ENCODE measurements at regions not wholly inside any gene's neighbourhood (a gene's known extent, or its start where the extent isn't known, plus 50 kb on each side); places are given as distances from the start of the nearest gene placed in this dataset.

DNA sequence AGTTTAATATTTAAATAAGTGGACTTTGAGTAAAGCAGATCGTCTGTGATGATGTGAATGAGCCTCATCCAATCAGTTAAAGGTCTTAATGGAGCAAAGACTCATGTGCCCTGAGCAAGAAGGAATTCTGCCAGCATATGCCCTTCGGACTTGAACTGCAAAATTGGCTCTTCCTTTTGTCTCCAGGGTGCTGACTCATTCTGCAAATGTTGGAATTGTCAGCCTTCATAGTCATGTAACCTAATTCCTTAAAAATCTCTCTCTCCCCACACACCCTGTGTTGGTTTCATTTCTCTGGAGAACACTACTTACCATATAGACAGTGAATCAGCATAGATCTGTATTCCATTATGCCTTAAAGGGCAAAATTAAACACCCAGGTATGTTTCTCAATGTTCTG is 609.8 kb upstream of the GALNTL6 start:
- TF ChIP-seq, protein P1, sequence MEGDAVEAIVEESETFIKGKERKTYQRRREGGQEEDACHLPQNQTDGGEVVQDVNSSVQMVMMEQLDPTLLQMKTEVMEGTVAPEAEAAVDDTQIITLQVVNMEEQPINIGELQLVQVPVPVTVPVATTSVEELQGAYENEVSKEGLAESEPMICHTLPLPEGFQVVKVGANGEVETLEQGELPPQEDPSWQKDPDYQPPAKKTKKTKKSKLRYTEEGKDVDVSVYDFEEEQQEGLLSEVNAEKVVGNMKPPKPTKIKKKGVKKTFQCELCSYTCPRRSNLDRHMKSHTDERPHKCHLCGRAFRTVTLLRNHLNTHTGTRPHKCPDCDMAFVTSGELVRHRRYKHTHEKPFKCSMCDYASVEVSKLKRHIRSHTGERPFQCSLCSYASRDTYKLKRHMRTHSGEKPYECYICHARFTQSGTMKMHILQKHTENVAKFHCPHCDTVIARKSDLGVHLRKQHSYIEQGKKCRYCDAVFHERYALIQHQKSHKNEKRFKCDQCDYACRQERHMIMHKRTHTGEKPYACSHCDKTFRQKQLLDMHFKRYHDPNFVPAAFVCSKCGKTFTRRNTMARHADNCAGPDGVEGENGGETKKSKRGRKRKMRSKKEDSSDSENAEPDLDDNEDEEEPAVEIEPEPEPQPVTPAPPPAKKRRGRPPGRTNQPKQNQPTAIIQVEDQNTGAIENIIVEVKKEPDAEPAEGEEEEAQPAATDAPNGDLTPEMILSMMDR (conservative IDR thresholded peaks at IDR 0.05 in 1 of 2, IDR thresholded peaks at IDR 0.05 in 1 of 2; ENCODE audit: extremely low read depth in 1 of 2, insufficient read depth in 1 of 2, low read depth in 1 of 2, low read length in 2 of 2), result no peak
- TF ChIP-seq EZH2 (IDR thresholded peaks at IDR 0.05; ENCODE audit: borderline replicate concordance, low read length), result no peak

Data from mammary epithelial cell (primary cell).